HUDEP-2 (cell line): ENCODE measurements at regions not wholly inside any gene's neighbourhood (a gene's known extent, or its start where the extent isn't known, plus 50 kb on each side); places are given as distances from the start of the nearest gene placed in this dataset.
A peak's percentile ranks its signal among the peaks of the same experiment; 100 is the strongest.
"Not testable (repeated sequence)": the region's sequence is repeated elsewhere in the genome, so short reads cannot be mapped to it uniquely, and the experiment has no call there.

Experiments
- DNase-seq, 76 experiments: peaks; one replicate each; lab custom pipeline; 2025; ENCODE audit not compliant: unreplicated experiment in 76 of 76; lab: John Stamatoyannopoulos, UW

DNA sequence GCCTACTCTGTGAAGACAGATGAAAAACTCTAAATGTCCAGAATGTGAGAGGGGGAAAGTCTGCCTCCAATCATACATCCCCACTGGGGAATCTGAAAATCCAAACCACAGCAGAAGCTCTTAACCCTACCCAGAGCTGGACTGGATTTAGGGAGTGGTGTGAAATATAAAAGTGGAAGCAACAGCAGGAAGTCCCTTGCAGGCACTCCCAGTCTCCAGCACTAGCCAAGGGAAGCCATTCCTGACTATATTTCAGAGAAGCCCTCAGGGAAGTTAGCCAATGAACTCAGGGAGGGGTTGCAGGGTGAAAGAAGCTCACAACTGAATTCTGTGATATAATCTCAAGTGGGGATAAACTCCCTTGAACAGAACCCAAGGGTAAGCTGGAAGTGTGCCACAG lies 51.5 kb downstream of the CRPPA start:
- peak in 1 of 76 experiments; percentile 12 for DNase-seq

DNA sequence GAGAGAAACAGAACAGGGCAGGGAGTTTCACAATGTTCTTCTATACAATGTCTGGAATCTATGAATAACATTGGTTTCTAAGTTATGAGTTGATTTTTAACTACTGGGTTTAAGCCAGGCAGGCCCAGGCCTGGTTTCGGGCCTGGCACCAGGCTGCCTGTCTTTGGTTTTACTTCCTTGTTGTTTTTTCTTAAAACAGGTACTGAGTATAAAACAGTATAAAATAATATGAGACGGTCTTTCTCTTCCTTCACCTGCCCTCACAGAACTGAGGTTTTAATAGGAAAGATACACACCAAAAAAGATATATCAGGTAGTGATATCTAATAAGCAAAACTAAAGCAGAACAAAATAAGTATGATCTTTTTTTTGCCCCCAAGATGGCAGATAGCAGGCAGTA lies 52.0 kb downstream of the CRPPA start:
- not testable (repeated sequence) for DNase-seq

DNA sequence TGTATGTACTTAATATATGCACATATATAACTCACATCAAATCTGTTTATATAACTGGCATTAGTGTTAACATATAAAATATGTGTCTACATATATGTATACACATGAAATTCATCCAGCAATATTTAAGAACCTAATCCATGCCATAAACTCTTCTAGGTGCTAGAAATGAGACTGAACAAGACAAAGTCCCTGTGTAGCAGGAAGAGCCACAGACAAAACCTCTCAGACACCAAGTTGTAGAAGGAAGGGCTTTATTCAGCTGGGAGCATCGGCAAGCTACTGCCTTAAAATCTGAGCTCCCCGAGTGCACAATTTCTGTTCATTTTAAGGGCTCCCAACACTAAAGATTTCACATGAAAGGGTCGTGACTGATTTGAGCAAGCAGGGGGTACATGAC lies 52.5 kb downstream of the CRPPA start:
- DNase-seq = no peak

DNA sequence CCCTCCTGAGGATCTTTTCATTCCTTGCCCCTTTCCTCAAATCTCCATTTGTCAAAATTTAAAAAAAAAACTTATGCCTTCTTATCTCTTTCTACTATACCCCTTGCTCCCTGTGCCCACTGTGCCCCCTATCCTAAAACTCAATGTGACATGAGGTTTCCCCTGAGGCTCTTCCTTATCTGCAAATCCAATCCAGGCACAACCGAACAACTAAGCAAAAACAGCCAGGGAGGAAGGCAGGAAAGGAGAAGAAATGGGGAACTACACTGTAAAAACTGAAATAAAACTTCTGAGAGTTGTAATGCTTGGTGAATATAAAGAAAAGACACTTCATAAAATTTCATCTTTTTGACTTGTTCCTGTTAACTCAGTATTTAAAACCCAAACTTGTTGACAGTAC lies 54.2 kb downstream of the CRPPA start:
- DNase-seq = no peak

- DNase-seq = no peak
Measured at GRCh38 chr7:16365952-16366351, 55.4 kb downstream of the CRPPA start.

- DNase-seq = no peak
Measured at GRCh38 chr7:16365177-16365576, 56.2 kb downstream of the CRPPA start.

DNA sequence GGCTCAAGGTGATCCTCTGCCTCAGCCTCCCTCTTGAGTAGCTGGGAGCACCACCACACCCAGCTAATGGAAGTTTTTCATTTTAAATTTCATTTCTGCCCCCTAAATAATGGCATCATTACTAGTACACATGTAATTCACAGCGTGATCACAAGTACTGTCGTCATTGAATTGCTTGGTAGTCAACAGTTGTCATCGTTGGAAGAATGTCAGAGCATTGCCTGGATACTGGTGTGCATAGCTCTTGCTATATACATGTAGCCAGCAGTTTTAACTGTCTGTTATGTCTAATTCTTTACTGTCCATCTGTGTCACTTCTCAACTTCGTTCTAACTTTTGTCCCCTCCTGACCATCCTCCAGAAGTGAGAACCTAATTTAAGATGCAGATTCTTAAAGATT lies 62.1 kb downstream of the CRPPA start:
- DNase-seq = no peak

DNA sequence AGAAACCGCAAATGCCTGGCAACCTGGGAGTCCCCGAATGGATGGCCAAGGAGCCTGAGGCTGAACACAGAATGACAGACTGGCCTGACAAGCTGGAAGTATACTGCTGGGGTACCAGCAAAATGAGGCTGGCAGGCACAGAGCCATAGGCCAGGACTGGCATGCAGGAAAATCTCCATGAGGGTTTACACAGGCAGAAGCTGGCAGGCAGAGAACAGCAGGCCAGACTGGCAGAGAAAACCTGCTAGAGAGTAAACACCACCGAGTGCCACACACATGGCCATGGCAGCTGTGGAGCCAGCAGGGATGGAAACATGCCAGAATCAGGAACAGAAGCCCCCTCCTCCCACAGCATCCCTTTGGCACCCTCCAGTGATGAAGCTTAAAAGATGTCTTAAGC lies 63.4 kb downstream of the CRPPA start:
- DNase-seq = no peak

DNA sequence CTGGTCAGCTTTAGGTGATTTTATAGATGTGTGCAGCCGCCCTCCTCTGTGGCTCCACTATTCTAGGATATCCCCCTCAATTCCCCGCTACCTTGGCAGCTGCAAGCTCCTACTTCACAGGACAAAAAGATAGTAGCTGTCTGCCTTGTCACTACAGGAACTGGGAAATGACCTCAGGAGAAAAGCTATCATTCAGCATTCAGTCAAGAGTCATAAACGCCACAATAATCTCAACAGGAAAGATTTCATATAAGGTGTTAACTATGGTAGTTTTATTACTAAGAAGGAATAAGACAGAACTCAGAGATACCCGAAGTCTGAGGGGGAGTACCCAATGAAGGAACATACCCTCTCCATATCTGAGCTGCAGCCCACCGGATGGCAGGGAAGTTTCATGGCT lies 63.9 kb downstream of the CRPPA start:
- DNase-seq = no peak

DNA sequence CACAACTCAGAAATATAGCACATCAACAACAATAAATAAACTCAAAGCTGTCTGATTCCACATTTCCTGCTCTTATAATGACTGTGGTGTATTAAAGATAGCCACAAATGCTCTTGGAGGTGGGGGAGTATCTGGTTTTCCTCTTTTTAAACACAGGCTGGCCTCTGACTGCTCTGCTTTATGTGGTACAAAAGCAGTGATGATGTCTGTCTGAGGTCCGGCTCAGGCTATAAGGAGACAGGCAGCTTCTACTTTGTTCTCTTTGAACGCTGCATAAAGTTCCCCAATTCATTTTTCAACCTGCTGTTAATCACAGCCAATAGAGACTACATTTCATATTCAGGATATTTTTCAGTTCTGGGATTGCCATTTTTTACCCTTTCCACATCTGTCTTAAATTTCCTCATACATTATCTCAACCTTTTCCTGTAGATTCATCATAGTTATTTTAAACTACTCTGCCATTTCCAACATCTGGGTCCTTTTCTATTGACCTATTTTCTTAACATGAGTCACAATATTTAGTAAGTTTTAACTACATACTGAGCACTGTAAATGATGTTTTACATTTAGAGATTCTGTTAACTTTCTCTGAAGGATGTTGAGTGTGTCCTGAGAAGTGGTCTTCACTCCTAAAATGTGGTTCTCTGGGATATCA lies 64.9 kb downstream of the CRPPA start:
- DNase-seq = no peak

- DNase-seq = no peak
Measured at GRCh38 chr7:16354573-16354972, 66.8 kb downstream of the CRPPA start.

DNA sequence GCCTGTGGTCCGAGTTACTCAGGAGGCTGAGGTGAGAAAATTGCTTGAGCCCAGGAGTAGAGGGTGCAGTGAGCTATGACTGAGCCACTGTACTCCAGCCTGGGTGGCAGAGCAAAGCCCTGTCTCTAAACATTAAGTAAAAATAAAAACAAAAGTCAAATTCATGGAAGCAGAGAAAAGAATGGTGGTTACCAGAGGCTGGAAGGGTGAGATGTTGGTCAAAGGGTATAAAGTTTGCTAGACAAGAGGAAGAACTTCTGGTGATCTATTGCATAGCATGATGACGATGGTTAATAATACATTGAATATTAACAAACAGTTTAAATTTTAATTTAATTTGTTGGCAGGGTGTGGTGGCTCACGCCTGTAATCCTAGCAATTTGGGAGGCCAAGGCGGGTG lies 68.1 kb downstream of the CRPPA start:
- DNase-seq = no peak

- DNase-seq = no peak
Measured at GRCh38 chr7:16350634-16351033, 70.7 kb downstream of the CRPPA start.

- DNase-seq = no peak
Measured at GRCh38 chr7:16348251-16348650, 73.1 kb downstream of the CRPPA start.

DNA sequence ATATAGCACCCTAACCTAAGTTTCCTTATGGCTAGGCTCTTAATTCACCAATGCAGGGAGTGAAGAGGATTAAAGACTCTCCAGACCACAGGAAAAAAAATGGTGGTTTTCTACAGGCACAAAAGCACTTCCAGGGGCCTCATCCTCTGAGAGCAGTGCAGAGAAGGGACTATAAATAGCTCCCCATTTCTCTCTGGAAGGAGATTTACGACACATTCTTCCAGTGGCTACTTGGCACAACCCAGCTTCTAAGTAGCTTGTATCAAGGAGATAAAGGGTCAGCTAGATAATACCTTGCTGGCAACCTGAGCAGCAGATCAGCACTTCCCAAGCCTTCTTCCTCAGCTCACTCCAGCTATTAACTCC lies 73.5 kb downstream of the CRPPA start:
- no peak for DNase-seq

DNA sequence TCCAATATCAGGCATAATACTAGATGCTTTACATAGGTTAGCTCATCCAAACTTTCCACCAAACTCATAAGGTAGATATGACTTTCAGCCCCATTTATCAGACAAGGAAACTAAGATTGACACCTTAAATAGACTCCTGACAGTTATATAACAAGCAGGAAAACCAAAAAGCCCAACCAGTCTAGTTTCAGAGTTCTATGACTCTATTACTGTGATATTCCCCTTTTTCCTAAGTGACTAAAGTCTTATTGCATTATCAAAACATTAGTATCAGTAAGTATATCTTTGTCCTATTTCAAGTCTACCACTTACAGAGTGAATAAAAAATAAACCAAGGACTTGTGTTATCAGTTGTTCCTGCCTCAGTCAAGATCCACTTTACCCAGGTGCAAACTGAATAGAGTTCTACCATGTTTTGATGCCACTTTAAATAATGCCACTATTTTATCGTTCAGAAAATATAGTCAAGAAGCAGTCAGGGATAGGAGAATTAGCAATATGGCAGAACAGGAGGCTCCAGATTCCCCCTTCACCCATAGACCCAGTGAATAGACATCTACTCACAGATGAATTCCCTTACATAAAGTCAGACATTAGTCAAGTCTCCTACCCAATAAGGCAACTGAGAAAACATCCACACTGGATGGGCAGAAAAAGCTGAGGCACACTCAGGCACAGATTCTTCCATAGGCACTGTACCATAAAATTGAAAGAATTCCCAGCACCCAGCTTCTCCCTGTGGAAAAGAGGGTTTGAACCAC lies 74.1 kb downstream of the CRPPA start:
- no peak for DNase-seq

- DNase-seq = no peak
Measured at GRCh38 chr7:16345979-16346958, 75.1 kb downstream of the CRPPA start.

DNA sequence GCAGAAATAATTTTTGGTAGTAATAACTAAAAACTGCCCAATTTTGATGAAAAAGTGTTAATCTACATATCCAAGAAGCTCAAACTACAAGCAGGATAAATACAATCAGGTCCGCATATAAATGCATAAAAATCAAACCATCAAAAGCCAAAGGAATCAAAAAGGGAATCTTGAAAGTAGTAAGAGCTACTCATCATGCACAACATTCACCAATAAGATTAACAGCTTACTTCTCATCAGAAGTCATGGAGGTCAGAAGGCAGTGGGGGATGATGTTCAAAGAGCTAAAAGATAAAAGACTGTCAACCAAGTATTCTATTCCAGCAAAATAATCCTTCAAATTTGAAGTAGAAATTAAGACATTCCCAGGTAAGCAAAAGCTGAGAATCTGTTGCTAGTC lies 76.4 kb downstream of the CRPPA start:
- no peak for DNase-seq

DNA sequence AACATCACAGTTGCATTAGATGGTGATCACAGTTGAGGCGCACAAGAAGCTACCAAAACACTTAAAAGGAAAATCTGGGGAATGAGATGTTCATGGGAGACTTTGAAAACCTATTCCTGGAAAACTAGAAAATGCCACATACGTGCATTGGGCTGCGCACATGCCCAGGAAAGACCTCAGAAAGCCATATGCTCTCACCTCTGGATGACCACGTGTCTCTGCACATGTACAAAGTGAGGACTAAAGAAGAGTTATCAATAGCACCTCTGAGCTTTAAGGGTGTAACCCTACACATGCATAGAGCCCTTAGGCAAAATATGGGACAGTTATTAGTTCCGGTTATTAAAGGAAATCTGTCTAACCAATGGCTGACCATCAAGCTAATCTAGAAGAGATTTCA lies 77.7 kb downstream of the CRPPA start:
- no peak for DNase-seq

DNA sequence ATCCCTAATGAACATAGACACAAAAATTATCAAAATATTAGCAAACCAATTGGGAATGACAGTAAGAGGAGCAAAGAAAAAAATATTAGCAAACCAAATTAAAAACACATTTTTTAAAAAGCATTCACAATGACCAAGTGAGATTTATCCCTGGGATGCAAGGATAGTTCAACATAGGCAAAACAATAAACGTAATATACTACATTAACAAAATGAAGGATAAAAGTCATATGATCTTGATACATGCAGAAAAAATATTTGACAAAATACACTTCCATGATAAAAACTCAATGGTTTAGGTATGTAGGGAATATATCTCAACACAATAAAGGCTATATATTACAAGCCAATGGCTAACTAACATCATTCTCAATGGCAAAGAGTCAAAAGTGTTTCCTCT lies 83.3 kb downstream of the CRPPA start:
- DNase-seq = no peak

- DNase-seq = no peak
Measured at GRCh38 chr7:16326106-16326505, 95.2 kb downstream of the CRPPA start.
